ENCODE measurements at regions not wholly inside any gene's neighbourhood (a gene's known extent, or its start where the extent isn't known, plus 50 kb on each side); places are given as distances from the start of the nearest gene placed in this dataset.
"Not testable (repeated sequence)": the region's sequence is repeated elsewhere in the genome, so short reads cannot be mapped to it uniquely, and the experiment has no call there.

GRCh38 chr7:45807832-45808231 lies 65.0 kb downstream of the CCDC201 start:
- not testable (repeated sequence) for H3K4me2 ChIP-seq (ENCODE audit: low read length); H3K27ac Mint-ChIP-seq (ENCODE audit: unreplicated experiment); H3K79me2 ChIP-seq (ENCODE audit: insufficient read depth, low read length); DNase-seq (ENCODE audit: low read depth); H3K4me1 ChIP-seq (ENCODE audit: insufficient read depth, low read length); H3K27me3 ChIP-seq (ENCODE audit: insufficient read depth, low read length); H3K36me3 Mint-ChIP-seq (ENCODE audit: low read depth, unreplicated experiment); H3K4me1 Mint-ChIP-seq (ENCODE audit: low read depth, unreplicated experiment); H4K20me1 ChIP-seq (ENCODE audit: insufficient read depth, low read length); H2AFZ ChIP-seq (ENCODE audit: low read depth, low read length); H3K9ac ChIP-seq (ENCODE audit: low read length); H3K36me3 ChIP-seq (ENCODE audit: insufficient read depth, low read length); FAIRE-seq; H3K27ac ChIP-seq (ENCODE audit: low read depth, low read length); H3K27me3 Mint-ChIP-seq (ENCODE audit: low read depth, unreplicated experiment); H3K4me3 ChIP-seq (ENCODE audit: insufficient read depth, low read depth, low read length); H3K9me3 ChIP-seq (ENCODE audit: insufficient read depth, low read depth, low read length); H3K9me3 Mint-ChIP-seq (ENCODE audit: unreplicated experiment); H3K4me3 Mint-ChIP-seq (ENCODE audit: unreplicated experiment)

GRCh38 chr7:45802214-45802613 lies 70.7 kb downstream of the CCDC201 start:
- not testable (repeated sequence) for DNase-seq (ENCODE audit: low read depth); H3K36me3 Mint-ChIP-seq (ENCODE audit: low read depth, unreplicated experiment); H3K4me1 ChIP-seq (ENCODE audit: insufficient read depth, low read length); H3K4me2 ChIP-seq (ENCODE audit: low read length); FAIRE-seq; H3K27me3 Mint-ChIP-seq (ENCODE audit: low read depth, unreplicated experiment); H3K9ac ChIP-seq (ENCODE audit: low read length); H3K4me1 Mint-ChIP-seq (ENCODE audit: low read depth, unreplicated experiment); H3K4me3 ChIP-seq (ENCODE audit: insufficient read depth, low read depth, low read length); H3K27ac ChIP-seq (ENCODE audit: low read depth, low read length); H3K27ac Mint-ChIP-seq (ENCODE audit: unreplicated experiment); H3K4me3 Mint-ChIP-seq (ENCODE audit: unreplicated experiment); H3K9me3 Mint-ChIP-seq (ENCODE audit: unreplicated experiment); H3K27me3 ChIP-seq (ENCODE audit: insufficient read depth, low read length); H3K36me3 ChIP-seq (ENCODE audit: insufficient read depth, low read length); H4K20me1 ChIP-seq (ENCODE audit: insufficient read depth, low read length); H2AFZ ChIP-seq (ENCODE audit: low read depth, low read length); H3K79me2 ChIP-seq (ENCODE audit: insufficient read depth, low read length); H3K9me3 ChIP-seq (ENCODE audit: insufficient read depth, low read depth, low read length)

- H3K79me2 ChIP-seq (ENCODE audit: insufficient read depth, low read length); H3K27ac Mint-ChIP-seq (ENCODE audit: unreplicated experiment); H3K4me3 ChIP-seq (ENCODE audit: insufficient read depth, low read depth, low read length); H3K4me1 Mint-ChIP-seq (ENCODE audit: low read depth, unreplicated experiment); H3K27me3 Mint-ChIP-seq (ENCODE audit: low read depth, unreplicated experiment); H3K9ac ChIP-seq (ENCODE audit: low read length); H3K4me3 Mint-ChIP-seq (ENCODE audit: unreplicated experiment); H3K9me3 Mint-ChIP-seq (ENCODE audit: unreplicated experiment); H4K20me1 ChIP-seq (ENCODE audit: insufficient read depth, low read length); H3K4me1 ChIP-seq (ENCODE audit: insufficient read depth, low read length); H2AFZ ChIP-seq (ENCODE audit: low read depth, low read length); H3K36me3 ChIP-seq (ENCODE audit: insufficient read depth, low read length); H3K9me3 ChIP-seq (ENCODE audit: insufficient read depth, low read depth, low read length); H3K36me3 Mint-ChIP-seq (ENCODE audit: low read depth, unreplicated experiment); H3K27me3 ChIP-seq (ENCODE audit: insufficient read depth, low read length); FAIRE-seq: not testable (repeated sequence)
- peak overlapping the region; percentile 16 for H3K4me2 ChIP-seq (ENCODE audit: low read length)
- peak; percentile 76 for DNase-seq (ENCODE audit: low read depth)
- peak overlapping the region; percentile 10 for H3K27ac ChIP-seq (ENCODE audit: low read depth, low read length)
These were observed 75.6 kb downstream of the CCDC201 start for GRCh38 chr7:45797264-45797663.

- not testable (repeated sequence) for H3K9me3 Mint-ChIP-seq (ENCODE audit: unreplicated experiment); H3K36me3 Mint-ChIP-seq (ENCODE audit: low read depth, unreplicated experiment); H3K27me3 ChIP-seq (ENCODE audit: insufficient read depth, low read length); DNase-seq (ENCODE audit: low read depth); H3K9ac ChIP-seq (ENCODE audit: low read length); H3K4me1 Mint-ChIP-seq (ENCODE audit: low read depth, unreplicated experiment); H3K4me1 ChIP-seq (ENCODE audit: insufficient read depth, low read length); H2AFZ ChIP-seq (ENCODE audit: low read depth, low read length); H3K4me3 ChIP-seq (ENCODE audit: insufficient read depth, low read depth, low read length); H3K4me2 ChIP-seq (ENCODE audit: low read length); H3K9me3 ChIP-seq (ENCODE audit: insufficient read depth, low read depth, low read length); H3K4me3 Mint-ChIP-seq (ENCODE audit: unreplicated experiment); H3K27me3 Mint-ChIP-seq (ENCODE audit: low read depth, unreplicated experiment); H3K27ac Mint-ChIP-seq (ENCODE audit: unreplicated experiment); H3K79me2 ChIP-seq (ENCODE audit: insufficient read depth, low read length); H3K27ac ChIP-seq (ENCODE audit: low read depth, low read length); H3K36me3 ChIP-seq (ENCODE audit: insufficient read depth, low read length); H4K20me1 ChIP-seq (ENCODE audit: insufficient read depth, low read length); FAIRE-seq
These were observed 83.2 kb downstream of the CCDC201 start for GRCh38 chr7:45789641-45790040.

- not testable (repeated sequence) for H3K4me1 Mint-ChIP-seq (ENCODE audit: low read depth, unreplicated experiment); H3K9me3 Mint-ChIP-seq (ENCODE audit: unreplicated experiment); H3K9me3 ChIP-seq (ENCODE audit: insufficient read depth, low read depth, low read length); H4K20me1 ChIP-seq (ENCODE audit: insufficient read depth, low read length); H3K27me3 ChIP-seq (ENCODE audit: insufficient read depth, low read length); H3K4me3 ChIP-seq (ENCODE audit: insufficient read depth, low read depth, low read length); H3K27me3 Mint-ChIP-seq (ENCODE audit: low read depth, unreplicated experiment); DNase-seq (ENCODE audit: low read depth); H3K36me3 ChIP-seq (ENCODE audit: insufficient read depth, low read length); H3K27ac ChIP-seq (ENCODE audit: low read depth, low read length); FAIRE-seq; H3K4me1 ChIP-seq (ENCODE audit: insufficient read depth, low read length); H3K79me2 ChIP-seq (ENCODE audit: insufficient read depth, low read length); H2AFZ ChIP-seq (ENCODE audit: low read depth, low read length); H3K27ac Mint-ChIP-seq (ENCODE audit: unreplicated experiment); H3K4me3 Mint-ChIP-seq (ENCODE audit: unreplicated experiment); H3K4me2 ChIP-seq (ENCODE audit: low read length); H3K9ac ChIP-seq (ENCODE audit: low read length); H3K36me3 Mint-ChIP-seq (ENCODE audit: low read depth, unreplicated experiment)
These were observed 87.2 kb downstream of the CCDC201 start for GRCh38 chr7:45785724-45786123.

GRCh38 chr7:45784775-45785174 lies 88.1 kb downstream of the CCDC201 start:
- not testable (repeated sequence) for H3K9me3 ChIP-seq (ENCODE audit: insufficient read depth, low read depth, low read length); H3K79me2 ChIP-seq (ENCODE audit: insufficient read depth, low read length); H3K27me3 ChIP-seq (ENCODE audit: insufficient read depth, low read length); H3K27ac Mint-ChIP-seq (ENCODE audit: unreplicated experiment); H3K27me3 Mint-ChIP-seq (ENCODE audit: low read depth, unreplicated experiment); DNase-seq (ENCODE audit: low read depth); H3K4me2 ChIP-seq (ENCODE audit: low read length); H3K36me3 Mint-ChIP-seq (ENCODE audit: low read depth, unreplicated experiment); H3K4me1 Mint-ChIP-seq (ENCODE audit: low read depth, unreplicated experiment); H3K9ac ChIP-seq (ENCODE audit: low read length); H3K4me3 Mint-ChIP-seq (ENCODE audit: unreplicated experiment); FAIRE-seq; H3K27ac ChIP-seq (ENCODE audit: low read depth, low read length); H2AFZ ChIP-seq (ENCODE audit: low read depth, low read length); H3K4me1 ChIP-seq (ENCODE audit: insufficient read depth, low read length); H3K9me3 Mint-ChIP-seq (ENCODE audit: unreplicated experiment); H4K20me1 ChIP-seq (ENCODE audit: insufficient read depth, low read length); H3K36me3 ChIP-seq (ENCODE audit: insufficient read depth, low read length); H3K4me3 ChIP-seq (ENCODE audit: insufficient read depth, low read depth, low read length)

Measured in astrocyte (in vitro differentiated cells and primary cell).